HL-60 (cell line): ENCODE measurements at regions not wholly inside any gene's neighbourhood (a gene's known extent, or its start where the extent isn't known, plus 50 kb on each side); places are given as distances from the start of the nearest gene placed in this dataset.

Experiments
- CTCF ChIP-seq: IDR thresholded peaks from one replicate; pipeline ENCODE4 v1.5.1; 2011; ENCODE audit warnings: low read length, control low read depth, inconsistent platforms; ENCODE audit not compliant: insufficient read depth
- POLR2AphosphoS5 ChIP-seq: IDR thresholded peaks from 2 replicates; pipeline ENCODE4 v1.6.1; 2012; ENCODE audit warnings: low read depth
- REST ChIP-seq: IDR thresholded peaks from 2 replicates; pipeline ENCODE4 v1.6.1; 2012; ENCODE audit warnings: low read depth; ENCODE audit not compliant: insufficient replicate concordance
- SPI1 ChIP-seq: IDR thresholded peaks from 2 replicates; pipeline ENCODE4 v1.6.1; 2012; ENCODE audit warnings: low read depth, mild to moderate bottlenecking, borderline replicate concordance

- TF ChIP-seq SPI1 (no peak), CTCF (no peak), POLR2AphosphoS5 (no peak), REST (no peak)
Measured at GRCh38 chr11:134485316-134485715, 73.3 kb upstream of the B3GAT1 start.
